ENCODE measurements at regions not wholly inside any gene's neighbourhood (a gene's known extent, or its start where the extent isn't known, plus 50 kb on each side); places are given as distances from the start of the nearest gene placed in this dataset.

DNA sequence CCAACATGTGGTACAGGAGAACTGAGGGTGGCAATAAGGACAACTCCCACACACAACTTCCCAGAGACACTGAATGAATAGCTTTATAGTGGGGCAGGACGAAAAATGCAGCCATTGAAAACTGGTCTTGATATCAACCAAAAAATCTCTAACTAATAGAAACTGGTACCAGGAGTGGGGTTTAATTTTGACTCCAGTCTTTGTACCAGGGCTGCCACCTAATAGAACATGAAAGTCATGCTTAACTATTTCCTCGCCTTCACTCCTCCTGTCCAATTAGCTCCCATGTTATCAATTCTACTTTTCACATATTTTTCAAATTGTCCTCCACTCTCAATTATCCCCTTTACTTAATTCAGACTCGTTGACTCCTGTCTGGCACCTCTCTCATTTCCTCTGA, 192.0 kb upstream of the ERCC4 start:
- TF ChIP-seq MAX (IDR thresholded peaks at IDR 0.05) (no peak), EZH2phosphoT487 (IDR thresholded peaks at IDR 0.05; ENCODE audit: borderline replicate concordance) (no peak), POLR2A (IDR thresholded peaks at IDR 0.05; ENCODE audit: borderline replicate concordance, extremely low read depth, insufficient read depth, insufficient read length) (no peak), RAD21 (IDR thresholded peaks at IDR 0.05; ENCODE audit: low read depth) (no peak), EZH2 (IDR thresholded peaks at IDR 0.05) (no peak), POLR2AphosphoS5 (IDR thresholded peaks at IDR 0.05; ENCODE audit: low read depth, low read length) (no peak), SP1 (IDR thresholded peaks at IDR 0.05; ENCODE audit: low read depth) (no peak), REST (IDR thresholded peaks at IDR 0.05; ENCODE audit: low read depth) (no peak), EGR1 (IDR thresholded peaks at IDR 0.05; ENCODE audit: low read depth) (no peak), ATF3 (IDR thresholded peaks at IDR 0.05) (no peak), TCF7L2 (IDR thresholded peaks at IDR 0.05; ENCODE audit: borderline replicate concordance, extremely low read depth, insufficient read depth, insufficient read length) (no peak), CBX3 (IDR thresholded peaks at IDR 0.05; ENCODE audit: low read depth) (no peak), SIN3A (IDR thresholded peaks at IDR 0.05; ENCODE audit: low read depth) (no peak)
- TF ChIP-seq, protein P1, sequence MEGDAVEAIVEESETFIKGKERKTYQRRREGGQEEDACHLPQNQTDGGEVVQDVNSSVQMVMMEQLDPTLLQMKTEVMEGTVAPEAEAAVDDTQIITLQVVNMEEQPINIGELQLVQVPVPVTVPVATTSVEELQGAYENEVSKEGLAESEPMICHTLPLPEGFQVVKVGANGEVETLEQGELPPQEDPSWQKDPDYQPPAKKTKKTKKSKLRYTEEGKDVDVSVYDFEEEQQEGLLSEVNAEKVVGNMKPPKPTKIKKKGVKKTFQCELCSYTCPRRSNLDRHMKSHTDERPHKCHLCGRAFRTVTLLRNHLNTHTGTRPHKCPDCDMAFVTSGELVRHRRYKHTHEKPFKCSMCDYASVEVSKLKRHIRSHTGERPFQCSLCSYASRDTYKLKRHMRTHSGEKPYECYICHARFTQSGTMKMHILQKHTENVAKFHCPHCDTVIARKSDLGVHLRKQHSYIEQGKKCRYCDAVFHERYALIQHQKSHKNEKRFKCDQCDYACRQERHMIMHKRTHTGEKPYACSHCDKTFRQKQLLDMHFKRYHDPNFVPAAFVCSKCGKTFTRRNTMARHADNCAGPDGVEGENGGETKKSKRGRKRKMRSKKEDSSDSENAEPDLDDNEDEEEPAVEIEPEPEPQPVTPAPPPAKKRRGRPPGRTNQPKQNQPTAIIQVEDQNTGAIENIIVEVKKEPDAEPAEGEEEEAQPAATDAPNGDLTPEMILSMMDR (IDR thresholded peaks at IDR 0.05 in 2 of 3, conservative IDR thresholded peaks at IDR 0.05 in 1 of 3; ENCODE audit: borderline replicate concordance in 1 of 3, insufficient read depth in 1 of 3, low read depth in 2 of 3, low read length in 2 of 3), result no peak
